ENCODE measurements at regions not wholly inside any gene's neighbourhood (a gene's known extent, or its start where the extent isn't known, plus 50 kb on each side); places are given as distances from the start of the nearest gene placed in this dataset.
"Not testable (repeated sequence)": the region's sequence is repeated elsewhere in the genome, so short reads cannot be mapped to it uniquely, and the experiment has no call there.

GRCh38 chr16:22653876-22654275, 143.2 kb downstream of the NPIPB5 start:
- DNase-seq (ENCODE audit: low spot score) = no peak

- DNase-seq (ENCODE audit: low spot score) = not testable (repeated sequence)
Observed at GRCh38 chr16:22656573-22656972, 145.9 kb downstream of the NPIPB5 start.

GRCh38 chr16:22659933-22660332, 149.2 kb downstream of the NPIPB5 start:
- DNase-seq (ENCODE audit: low spot score) = no peak

GRCh38 chr16:22660441-22661160, 149.9 kb downstream of the NPIPB5 start:
- no peak for DNase-seq (ENCODE audit: low spot score)

- DNase-seq (ENCODE audit: low spot score) = no peak
Observed at GRCh38 chr16:22661161-22661647, 150.5 kb downstream of the NPIPB5 start.

- DNase-seq (ENCODE audit: low spot score) = not testable (repeated sequence)
Observed at GRCh38 chr16:22662958-22663357, 151.0 kb upstream of the HS3ST2 start.

GRCh38 chr16:22663389-22664064, 150.4 kb upstream of the HS3ST2 start:
- DNase-seq (ENCODE audit: low spot score) = no peak

GRCh38 chr16:22664132-22664531, 149.8 kb upstream of the HS3ST2 start:
- DNase-seq (ENCODE audit: low spot score) = no peak

- DNase-seq (ENCODE audit: low spot score) = no peak
Observed at GRCh38 chr16:22664561-22664997, 149.4 kb upstream of the HS3ST2 start.

GRCh38 chr16:22665048-22665797, 148.7 kb upstream of the HS3ST2 start:
- DNase-seq (ENCODE audit: low spot score) = no peak

- no peak for DNase-seq (ENCODE audit: low spot score)
Observed at GRCh38 chr16:22665803-22666202, 148.2 kb upstream of the HS3ST2 start.

- DNase-seq (ENCODE audit: low spot score) = no peak
Observed at GRCh38 chr16:22668318-22668717, 145.6 kb upstream of the HS3ST2 start.

- DNase-seq (ENCODE audit: low spot score) = no peak
Observed at GRCh38 chr16:22670044-22670536, 143.9 kb upstream of the HS3ST2 start.

GRCh38 chr16:22670551-22671041, 143.4 kb upstream of the HS3ST2 start:
- DNase-seq (ENCODE audit: low spot score) = peak; percentile 67

GRCh38 chr16:22671301-22672076, 142.5 kb upstream of the HS3ST2 start:
- DNase-seq (ENCODE audit: low spot score) = no peak

- no peak for DNase-seq (ENCODE audit: low spot score)
Observed at GRCh38 chr16:22672830-22673210, 141.1 kb upstream of the HS3ST2 start.

- no peak for DNase-seq (ENCODE audit: low spot score)
Observed at GRCh38 chr16:22673421-22673831, 140.5 kb upstream of the HS3ST2 start.

- no peak for DNase-seq (ENCODE audit: low spot score)
Observed at GRCh38 chr16:22674832-22675191, 139.2 kb upstream of the HS3ST2 start.

GRCh38 chr16:22675745-22676540, 138.0 kb upstream of the HS3ST2 start:
- no peak for DNase-seq (ENCODE audit: low spot score)

- no peak for DNase-seq (ENCODE audit: low spot score)
Observed at GRCh38 chr16:22677024-22677830, 136.7 kb upstream of the HS3ST2 start.
